Stimulated activated CD4-positive, alpha-beta T cell treated with anti-CD3 and anti-CD28 coated beads, Interleukin-4, amount 100 ng/mL, for 24 hours (primary cell): ENCODE measurements at regions not wholly inside any gene's neighbourhood (a gene's known extent, or its start where the extent isn't known, plus 50 kb on each side); places are given as distances from the start of the nearest gene placed in this dataset.
"Not testable (repeated sequence)": the region's sequence is repeated elsewhere in the genome, so short reads cannot be mapped to it uniquely, and the experiment has no call there.

Experiments used
- DNase-seq: peaks from one replicate; pipeline ENCODE4 v3.0.0-alpha.2; 2020

DNA sequence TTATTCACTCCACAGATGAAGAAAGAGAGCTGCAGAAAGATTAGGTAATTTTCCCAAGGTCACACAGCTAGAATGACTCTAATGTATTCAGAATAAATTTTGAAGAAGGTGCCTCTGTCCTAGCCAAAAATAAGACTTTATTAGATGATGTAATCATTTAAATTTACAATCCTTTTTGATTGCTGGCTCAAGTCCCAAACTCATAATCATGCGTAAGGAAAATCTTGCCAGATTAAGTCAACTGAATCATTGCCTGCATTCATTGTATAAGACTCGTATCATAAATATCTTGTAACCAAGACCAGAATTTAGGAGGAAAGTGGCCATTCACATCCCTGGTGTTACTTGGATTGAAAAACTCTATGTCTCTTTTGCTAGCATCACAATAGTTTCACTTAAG is 53.1 kb upstream of the STK39 start:
- no peak for DNase-seq

DNA sequence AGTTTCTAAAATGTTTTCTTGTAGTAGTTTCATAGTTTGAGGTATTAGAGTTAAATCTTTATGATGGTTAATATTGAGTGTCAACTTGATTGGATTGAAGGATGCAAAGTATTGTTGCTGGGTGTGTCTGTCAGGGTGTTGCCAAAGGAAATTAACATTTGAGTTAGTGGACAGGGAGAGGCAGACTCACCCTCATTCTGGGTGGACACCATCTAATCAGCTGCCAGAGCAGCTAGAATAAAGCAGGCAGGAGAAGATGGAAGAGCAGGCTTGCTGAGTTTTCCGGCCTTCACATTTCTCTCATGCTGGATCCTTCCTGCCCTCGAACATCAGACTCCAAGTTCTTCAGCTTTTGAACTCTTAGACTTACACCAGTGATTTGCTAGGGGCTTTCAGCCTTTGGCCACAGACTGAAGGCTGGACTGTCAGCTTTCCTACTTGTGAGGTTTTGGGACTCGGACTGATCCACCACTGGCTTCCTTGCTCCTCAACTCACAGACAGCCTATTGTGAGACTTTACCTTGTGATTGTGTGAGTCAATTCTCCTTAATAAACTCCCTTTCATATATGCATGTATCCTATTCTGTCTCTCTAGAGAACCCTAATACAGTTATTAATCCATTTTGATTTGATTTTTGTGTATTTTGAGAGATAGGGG is 56.8 kb upstream of the STK39 start:
- no peak for DNase-seq

GRCh38 chr2:168307379-168307778 is 60.0 kb upstream of the STK39 start:
- DNase-seq = no peak

DNA sequence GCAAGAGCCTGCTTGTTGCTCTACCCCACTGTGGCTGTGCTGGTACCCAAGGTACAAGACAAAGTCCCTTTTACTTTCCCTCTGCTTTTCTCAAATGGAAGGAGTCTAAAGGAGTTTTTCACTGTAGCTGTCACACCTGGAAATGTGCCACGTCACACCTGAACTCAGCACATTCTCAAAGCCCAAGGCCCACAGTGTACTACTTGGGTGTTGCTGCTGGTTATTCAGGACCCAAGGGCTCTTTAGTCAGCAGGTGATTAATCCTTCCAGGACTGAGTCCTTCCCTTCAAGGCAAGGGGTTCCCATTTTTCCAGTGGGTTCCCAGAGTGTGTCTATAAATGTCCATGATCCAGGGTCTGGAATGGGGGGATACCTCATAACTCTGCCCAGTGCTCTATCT is 63.2 kb upstream of the STK39 start:
- DNase-seq = no peak

- no peak for DNase-seq
Observed at GRCh38 chr2:168311261-168311910, 64.0 kb upstream of the STK39 start.

DNA sequence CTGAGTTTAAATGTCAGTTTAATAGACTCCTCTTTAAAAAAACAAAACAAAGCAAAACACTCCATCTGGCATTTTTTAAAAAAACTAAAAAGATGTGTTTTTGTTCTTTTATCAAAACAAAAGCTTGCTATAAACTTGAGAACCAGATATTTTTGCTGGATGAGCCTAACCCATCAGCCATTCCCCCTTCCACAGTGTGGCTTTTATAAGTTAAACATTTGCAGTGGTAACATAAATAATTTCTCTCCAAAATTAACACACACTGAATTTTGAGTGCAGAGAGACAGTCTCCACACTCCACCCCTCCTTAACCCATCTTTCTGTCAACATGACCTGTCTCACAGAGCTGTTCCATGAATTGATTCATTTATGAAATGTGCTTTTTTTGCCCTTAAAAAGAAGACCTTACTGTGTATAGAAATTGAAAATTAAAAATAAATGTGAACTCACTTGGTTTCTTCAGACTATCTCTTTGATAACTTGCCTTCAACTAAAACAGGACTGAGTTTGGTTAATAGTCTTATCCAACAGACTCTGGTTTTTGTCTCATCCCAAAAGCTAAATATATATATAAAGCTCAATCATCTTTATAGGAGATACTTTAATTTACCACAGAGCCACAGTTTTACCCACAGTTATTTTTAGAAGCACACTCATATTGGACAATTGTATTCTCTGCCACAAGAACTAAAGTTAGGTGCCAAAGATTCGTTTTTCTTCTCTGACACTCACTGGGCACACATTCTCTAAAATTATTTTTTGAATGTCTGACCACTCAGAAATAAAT is 64.8 kb upstream of the STK39 start:
- DNase-seq = no peak

DNA sequence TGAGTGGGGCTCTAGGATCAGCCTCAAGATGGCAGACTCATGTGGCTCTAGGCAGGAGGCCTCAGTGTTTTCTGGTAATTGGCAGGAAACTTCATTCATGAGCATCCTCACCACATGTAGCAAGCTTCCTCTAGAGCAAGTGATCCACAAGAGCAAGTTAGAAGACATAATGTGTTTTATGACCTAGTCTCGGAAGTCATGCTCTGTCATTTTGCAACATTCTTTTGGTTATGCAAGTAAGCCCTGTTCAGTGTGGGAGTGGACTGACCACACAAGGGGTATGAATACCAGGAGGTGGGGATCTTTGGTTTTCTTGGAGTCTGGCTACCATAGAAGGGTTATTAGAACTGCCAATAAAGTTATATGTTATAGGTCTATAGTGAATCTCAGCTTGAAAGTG is 66.8 kb upstream of the STK39 start:
- DNase-seq = no peak

GRCh38 chr2:168315331-168316072 is 68.1 kb upstream of the STK39 start:
- DNase-seq = no peak

DNA sequence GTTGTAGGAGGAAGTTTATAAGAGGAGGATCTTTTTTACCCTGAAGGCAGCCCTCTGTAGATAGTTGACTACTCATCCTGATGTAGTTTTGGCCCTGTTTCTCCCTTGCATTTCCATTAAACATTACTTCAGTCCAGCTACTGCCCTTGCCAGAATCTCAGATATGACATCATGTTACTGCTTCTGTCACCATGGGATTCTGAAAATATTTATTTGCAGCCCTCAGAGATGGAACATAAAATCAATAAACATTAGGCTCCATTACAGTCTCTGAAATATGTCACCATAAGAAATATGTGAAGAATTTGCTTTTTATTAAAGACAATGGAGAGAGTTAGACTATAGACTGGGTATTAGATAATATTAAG is 68.7 kb upstream of the STK39 start:
- DNase-seq = no peak

DNA sequence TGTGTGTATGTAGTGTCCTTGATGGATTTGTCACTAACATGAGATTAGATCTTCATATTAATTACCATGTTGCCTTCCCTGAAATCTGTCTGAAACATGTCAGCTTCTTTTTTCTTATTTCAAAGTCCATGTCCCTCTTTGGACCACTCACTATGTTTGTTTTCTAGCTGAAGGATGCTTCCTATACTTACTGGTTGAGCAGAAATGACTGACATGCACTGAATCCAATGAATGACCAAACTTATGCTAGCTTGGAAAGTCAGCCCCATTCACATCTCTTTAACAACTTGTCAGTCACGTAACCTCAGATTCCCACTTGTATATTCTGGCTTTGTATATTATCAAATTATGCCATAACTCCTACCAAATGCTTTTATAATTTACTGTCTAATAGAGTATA is 69.9 kb upstream of the STK39 start:
- no peak for DNase-seq

- DNase-seq = no peak
Observed at GRCh38 chr2:168320267-168320666, 72.9 kb upstream of the STK39 start.

DNA sequence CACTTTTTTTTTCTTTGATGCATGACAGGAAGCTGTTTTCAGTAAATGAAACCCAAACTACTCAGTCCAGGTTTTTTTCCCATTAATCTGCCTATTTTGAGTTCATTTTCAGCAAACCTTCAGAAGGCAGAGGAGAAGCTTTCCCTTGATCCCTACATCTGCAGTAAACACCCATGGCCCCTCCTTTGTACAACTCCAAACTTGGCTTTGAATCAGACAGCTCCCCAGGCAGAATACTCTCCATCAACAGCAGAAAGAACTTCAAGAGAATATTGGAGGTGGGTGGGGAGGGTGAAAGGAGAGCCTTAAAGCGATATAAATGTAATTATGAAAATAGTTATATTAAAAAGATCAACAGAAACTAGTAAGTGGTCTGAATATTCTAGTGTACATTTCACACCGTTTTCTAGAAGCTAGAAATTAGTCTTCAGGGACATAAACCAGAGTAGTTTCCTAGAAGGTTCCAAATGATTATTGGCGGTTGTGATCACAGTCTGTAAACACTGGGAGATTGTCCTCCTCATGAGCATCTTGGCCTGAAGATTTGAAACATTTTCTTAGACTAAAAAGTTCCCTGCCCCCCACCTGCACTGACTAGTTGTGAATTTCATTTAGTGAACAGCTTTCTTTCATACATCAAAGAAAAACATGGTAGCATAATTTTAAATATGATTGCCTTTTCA is 75.1 kb upstream of the STK39 start:
- no peak for DNase-seq

DNA sequence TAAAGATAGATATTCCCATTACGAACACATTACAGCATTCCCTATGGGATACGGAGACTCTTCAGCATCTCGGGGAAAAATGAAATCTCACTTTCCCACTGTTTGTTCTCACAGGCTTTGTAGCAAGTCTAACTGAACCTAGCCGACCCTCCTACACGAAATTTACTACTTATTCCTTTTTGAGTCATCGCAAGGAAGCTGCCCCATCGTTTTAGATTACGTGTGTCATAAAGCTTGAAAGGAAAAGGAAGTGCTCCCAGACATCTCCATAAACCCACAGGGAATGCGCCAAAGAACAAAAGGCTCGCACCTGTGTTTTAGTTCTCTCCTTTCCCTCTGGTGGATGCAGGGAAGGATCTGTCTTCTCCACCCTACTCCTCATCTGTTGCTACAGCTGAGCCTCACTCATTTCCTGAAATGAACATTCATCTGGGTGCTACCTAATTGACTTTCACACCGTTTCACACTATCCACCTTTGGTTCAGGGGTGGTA is 76.2 kb upstream of the STK39 start:
- no peak for DNase-seq

DNA sequence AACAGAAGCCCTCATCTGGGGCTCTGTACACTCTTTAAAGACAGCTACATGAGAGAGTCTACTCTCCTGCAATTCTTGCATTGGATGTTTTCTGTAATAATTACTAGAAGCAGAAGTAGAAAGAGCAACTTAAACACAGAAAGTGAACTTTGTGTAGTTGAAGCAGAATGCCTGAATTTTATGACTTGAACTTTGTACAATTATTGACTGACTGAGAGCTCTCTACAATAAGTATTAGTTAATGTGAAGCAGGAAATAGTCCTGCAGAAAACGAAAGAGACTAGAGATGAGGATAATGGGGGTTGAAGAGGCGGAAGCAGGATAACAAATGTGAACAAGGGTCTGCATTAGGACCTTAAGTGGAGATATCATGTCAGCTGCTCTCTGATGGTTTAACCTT is 79.2 kb upstream of the STK39 start:
- DNase-seq = no peak

- no peak for DNase-seq
Observed at GRCh38 chr2:168327328-168327727, 79.9 kb upstream of the STK39 start.

DNA sequence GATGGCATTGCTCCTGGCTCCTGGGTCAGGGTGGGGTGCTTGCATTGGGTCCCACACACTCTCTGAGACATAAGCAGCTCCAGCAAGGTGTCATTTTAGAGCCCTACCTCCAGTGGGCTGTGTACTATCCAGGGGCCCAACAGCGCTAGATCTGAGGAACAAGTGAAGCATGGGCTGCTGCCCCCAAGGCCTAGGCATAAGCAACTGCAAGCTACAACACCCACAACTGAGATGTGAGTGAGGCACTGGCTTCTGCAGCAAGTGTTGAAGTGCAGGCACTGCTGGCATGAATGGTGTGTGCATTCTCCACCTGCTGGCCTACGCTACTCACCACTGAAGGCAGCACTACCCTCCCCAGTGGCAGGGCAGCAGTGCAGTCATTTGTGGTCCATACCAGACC is 81.0 kb upstream of the STK39 start:
- no peak for DNase-seq

DNA sequence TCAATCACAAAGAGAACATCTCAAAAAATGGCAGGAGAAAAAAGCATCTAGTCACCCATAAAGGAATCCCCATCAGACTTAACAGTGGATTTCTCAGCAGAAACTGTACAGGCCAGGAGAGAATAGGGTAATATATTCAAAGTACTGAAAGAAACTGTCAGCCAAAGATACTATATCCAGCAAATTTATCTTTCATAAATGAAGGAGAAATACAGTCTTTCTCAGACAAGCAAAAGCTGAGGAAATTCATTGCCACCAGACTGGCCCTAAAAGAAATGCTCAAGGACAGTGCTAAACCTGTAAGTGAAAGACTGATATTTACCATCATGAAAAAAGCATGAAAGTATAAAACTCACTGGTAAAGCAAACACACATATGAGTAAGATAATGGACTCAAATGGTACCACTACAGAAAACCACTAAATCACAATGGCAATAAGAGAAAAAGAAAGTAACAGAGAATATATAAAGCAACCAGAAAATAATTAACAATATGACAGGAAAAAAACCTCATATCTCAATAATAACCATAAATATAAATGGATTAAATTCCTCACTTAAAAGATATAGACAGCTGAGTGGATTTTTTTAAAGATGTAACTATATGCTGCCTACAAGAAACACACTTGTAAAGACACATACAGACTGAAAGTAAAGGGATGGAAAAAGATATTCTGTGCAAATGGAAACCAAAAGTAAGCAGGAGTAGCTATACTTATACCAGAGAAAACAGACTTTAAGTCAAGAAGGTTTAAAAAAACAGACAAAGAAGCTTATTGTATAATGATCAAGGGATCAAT is 83.4 kb upstream of the STK39 start:
- no peak for DNase-seq

DNA sequence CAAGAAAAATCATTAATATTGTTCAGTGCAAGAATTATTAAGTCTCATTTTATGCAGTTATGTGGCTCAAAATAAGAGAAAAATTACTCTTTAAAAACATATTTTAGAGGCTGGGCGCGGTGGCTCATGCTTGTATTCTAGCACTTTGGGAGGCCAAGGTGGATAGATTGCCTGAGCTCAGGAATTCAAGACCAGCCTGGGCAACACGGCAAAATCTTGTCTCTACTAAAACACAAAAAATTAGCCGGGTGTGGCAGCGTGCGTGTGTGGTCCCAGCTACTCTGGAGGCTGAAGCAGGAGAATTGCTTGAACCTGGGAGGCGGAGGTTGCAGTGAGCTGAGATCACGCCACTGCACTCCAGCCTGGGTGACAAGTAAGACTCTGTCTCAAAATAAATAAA is 87.9 kb upstream of the STK39 start:
- not testable (repeated sequence) for DNase-seq

DNA sequence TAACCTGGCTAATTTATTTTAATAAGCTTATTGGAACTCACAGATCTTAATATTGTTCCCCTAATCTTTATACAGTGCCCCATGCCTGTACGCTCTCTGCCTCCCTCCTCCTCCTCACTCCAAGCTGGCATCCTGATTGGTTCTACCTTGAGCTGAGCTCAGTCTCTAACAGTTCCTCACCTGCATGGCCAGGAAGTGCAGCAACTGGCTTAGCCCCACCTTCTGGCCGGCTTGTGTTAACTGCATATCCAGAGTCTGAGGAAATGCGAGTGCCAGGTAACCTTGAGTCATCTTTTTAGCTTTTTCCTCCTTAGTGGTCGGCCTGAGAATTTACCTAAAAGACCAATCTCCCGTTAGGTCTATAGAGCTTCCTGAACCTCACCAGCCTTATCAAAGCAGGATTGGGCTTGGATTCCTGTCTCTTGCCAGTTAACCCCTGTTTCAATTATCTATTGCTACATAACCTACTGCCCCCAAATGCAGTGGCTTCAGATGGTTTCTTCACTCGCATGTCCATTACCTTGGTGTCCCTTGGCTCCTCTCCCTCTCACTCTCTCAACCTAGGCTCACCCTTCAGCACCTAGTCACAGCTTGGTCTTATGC is 89.5 kb upstream of the STK39 start:
- peak; percentile 54 for DNase-seq

DNA sequence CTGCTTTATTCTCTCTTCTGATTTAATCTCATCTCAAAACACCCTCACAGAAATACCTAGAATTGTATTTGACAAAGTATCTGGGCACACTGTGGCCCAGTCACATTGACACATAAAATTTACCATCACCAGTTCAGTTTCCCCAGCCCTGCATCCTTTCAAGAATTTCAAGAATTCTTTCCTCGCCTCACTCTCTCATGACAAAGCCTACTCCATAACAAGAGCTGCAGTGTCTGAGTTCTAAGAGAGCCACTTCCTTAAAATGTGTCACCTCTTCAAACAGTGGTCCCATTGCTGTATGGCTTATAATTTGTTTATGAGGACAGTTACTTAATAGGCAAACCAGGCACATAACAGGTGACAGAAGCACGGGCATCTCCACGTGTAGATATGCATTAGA is 90.9 kb upstream of the STK39 start:
- DNase-seq = no peak

DNA sequence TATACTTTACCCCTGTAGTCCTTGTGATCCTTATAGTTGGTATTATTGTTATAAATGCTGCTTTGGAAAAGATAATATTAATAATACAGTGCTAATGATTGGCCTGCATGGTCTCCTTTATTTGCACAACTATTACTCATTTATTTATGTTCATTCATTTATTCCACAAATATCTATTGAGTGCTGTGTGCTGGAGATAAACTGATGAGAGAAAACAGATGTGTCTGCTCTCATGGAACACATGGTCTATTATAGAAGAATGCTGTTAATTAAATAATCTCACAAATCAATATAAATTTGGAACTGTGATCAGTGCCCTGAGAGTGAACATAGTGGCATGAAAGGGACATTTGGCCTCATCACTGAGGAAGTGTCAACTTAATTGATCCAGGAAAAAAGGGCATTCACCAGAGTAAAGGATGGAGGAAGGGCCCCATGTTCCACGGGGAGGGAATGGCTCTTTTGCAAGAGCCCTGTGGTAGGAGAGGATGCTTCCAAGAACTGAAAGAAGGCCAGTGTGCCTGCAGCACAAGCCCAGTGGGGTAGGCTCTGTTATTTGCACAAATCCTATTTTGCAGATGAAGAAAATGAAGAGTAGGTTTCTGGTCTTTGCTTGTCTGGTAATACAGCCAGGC is 91.5 kb upstream of the STK39 start:
- DNase-seq = no peak
